ENCODE measurements at regions not wholly inside any gene's neighbourhood (a gene's known extent, or its start where the extent isn't known, plus 50 kb on each side); places are given as distances from the start of the nearest gene placed in this dataset.

DNA sequence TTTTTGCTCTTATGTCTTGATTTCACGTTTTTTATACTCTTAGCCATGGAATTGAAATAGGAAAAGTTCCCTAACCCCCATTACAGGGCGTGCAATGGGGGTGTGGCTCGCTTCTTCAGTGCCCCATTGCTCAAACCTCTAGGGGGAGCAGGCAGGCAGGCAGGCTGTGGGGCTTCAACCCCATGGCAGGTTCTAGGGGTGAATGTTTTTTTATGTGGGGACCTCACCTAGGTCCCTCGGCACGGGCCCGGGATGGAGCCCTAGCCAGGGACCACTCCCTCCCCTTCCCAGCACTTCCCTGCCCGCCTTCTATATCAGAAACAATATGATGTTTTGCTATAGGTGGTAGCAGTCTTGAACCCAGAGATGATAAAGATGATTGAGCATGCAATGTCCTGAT, 221.3 kb upstream of the SMC2 start:
- TF ChIP-seq, protein P1, sequence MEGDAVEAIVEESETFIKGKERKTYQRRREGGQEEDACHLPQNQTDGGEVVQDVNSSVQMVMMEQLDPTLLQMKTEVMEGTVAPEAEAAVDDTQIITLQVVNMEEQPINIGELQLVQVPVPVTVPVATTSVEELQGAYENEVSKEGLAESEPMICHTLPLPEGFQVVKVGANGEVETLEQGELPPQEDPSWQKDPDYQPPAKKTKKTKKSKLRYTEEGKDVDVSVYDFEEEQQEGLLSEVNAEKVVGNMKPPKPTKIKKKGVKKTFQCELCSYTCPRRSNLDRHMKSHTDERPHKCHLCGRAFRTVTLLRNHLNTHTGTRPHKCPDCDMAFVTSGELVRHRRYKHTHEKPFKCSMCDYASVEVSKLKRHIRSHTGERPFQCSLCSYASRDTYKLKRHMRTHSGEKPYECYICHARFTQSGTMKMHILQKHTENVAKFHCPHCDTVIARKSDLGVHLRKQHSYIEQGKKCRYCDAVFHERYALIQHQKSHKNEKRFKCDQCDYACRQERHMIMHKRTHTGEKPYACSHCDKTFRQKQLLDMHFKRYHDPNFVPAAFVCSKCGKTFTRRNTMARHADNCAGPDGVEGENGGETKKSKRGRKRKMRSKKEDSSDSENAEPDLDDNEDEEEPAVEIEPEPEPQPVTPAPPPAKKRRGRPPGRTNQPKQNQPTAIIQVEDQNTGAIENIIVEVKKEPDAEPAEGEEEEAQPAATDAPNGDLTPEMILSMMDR (IDR thresholded peaks at IDR 0.05; ENCODE audit: low read depth, low read length) = no peak
- TF ChIP-seq MYC (IDR thresholded peaks at IDR 0.05; ENCODE audit: low read depth, low read length) (no peak), POLR2A (IDR thresholded peaks at IDR 0.05; ENCODE audit: extremely low read depth, insufficient read length) (no peak)

All from NB4 (cell line).